22Rv1 (cell line): ENCODE measurements at regions not wholly inside any gene's neighbourhood (a gene's known extent, or its start where the extent isn't known, plus 50 kb on each side); places are given as distances from the start of the nearest gene placed in this dataset.

Experiments
- ZFX ChIP-seq: fragments of 450-650 bp; IDR thresholded peaks from 2 replicates; pipeline ENCODE4 v1.6.1; 2017; ENCODE audit warnings: antibody characterized with exemption, borderline replicate concordance
- TF ChIP-seq, protein P1 (sequence below): fragments of 450-650 bp; IDR thresholded peaks from 2 replicates; pipeline ENCODE4 v1.5.1; 2017; ENCODE audit warnings: mild to moderate bottlenecking

DNA sequence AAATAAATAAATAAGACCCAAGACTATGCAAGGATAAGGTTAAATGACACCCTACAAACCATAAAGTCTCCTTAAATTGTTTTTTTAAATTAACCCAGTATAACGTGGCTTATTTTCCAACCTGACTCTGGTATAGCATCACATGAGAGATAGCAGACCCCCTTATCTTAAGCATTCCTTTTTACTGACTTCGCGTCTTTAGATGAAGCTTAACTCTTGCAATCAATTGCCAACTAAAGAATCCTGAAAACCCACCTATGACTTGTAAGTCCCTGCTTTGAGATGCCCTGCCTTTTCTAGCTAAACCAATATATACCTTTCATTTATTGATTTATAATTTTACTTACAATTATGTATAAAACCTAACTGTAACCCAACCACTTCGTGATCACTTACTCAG is 57.1 kb upstream of the RAB12 start:
- TF ChIP-seq, protein P1, sequence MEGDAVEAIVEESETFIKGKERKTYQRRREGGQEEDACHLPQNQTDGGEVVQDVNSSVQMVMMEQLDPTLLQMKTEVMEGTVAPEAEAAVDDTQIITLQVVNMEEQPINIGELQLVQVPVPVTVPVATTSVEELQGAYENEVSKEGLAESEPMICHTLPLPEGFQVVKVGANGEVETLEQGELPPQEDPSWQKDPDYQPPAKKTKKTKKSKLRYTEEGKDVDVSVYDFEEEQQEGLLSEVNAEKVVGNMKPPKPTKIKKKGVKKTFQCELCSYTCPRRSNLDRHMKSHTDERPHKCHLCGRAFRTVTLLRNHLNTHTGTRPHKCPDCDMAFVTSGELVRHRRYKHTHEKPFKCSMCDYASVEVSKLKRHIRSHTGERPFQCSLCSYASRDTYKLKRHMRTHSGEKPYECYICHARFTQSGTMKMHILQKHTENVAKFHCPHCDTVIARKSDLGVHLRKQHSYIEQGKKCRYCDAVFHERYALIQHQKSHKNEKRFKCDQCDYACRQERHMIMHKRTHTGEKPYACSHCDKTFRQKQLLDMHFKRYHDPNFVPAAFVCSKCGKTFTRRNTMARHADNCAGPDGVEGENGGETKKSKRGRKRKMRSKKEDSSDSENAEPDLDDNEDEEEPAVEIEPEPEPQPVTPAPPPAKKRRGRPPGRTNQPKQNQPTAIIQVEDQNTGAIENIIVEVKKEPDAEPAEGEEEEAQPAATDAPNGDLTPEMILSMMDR, result no peak
- no peak for TF ChIP-seq ZFX
